GM23248 (cell line): ENCODE measurements at regions not wholly inside any gene's neighbourhood (a gene's known extent, or its start where the extent isn't known, plus 50 kb on each side); places are given as distances from the start of the nearest gene placed in this dataset.

Experiments used
- EZH2 ChIP-seq: fragments of 200-600 bp; sonication (generic); IDR thresholded peaks from 2 replicates; pipeline ENCODE4 v1.6.1; 2018; ENCODE audit warnings: antibody characterized with exemption, mild to moderate bottlenecking; ENCODE audit not compliant: insufficient read depth, poor library complexity, severe bottlenecking
- EZH2phosphoT487 ChIP-seq: fragments of 200-600 bp; sonication (generic); IDR thresholded peaks from 2 replicates; pipeline ENCODE4 v1.6.1; 2018; ENCODE audit warnings: antibody characterized with exemption, moderate library complexity, mild to moderate bottlenecking, low read depth; ENCODE audit not compliant: insufficient read depth

- TF ChIP-seq EZH2 (no peak), EZH2phosphoT487 (no peak)
Observed at GRCh38 chr2:16318474-16319195, 347.0 kb downstream of the CYRIA start.
